H9 (cell line): ENCODE measurements at regions not wholly inside any gene's neighbourhood (a gene's known extent, or its start where the extent isn't known, plus 50 kb on each side); places are given as distances from the start of the nearest gene placed in this dataset.

ENCODE experiments used
- DNase-seq: peaks from one replicate; pipeline ENCODE4 v3.0.0-alpha.2; 2017
- H2AFZ ChIP-seq: one replicate; pipeline ENCODE4 v1.6.1; 2013; ENCODE audit warnings: mild to moderate bottlenecking, low read length, control low read depth, moderate library complexity
- H2AK5ac ChIP-seq: 2 replicates; pipeline ENCODE4 v1.6.1; 2013; ENCODE audit warnings: low read length, control low read depth, mixed read lengths; ENCODE audit not compliant: insufficient read length
- H2BK120ac ChIP-seq: one replicate; pipeline ENCODE4 v1.6.1; 2013; ENCODE audit warnings: low read depth, mild to moderate bottlenecking, low read length, control low read depth, inconsistent platforms; ENCODE audit not compliant: poor library complexity, severe bottlenecking
- H2BK12ac ChIP-seq: 2 replicates; pipeline ENCODE4 v1.6.1; 2013; ENCODE audit warnings: low read length, control low read depth, mixed read lengths, low read depth; ENCODE audit not compliant: insufficient read length
- H2BK15ac ChIP-seq: 2 replicates; pipeline ENCODE4 v1.6.1; 2013; ENCODE audit warnings: low read depth, low read length, control low read depth
- H2BK20ac ChIP-seq: one replicate; pipeline ENCODE4 v1.6.1; 2013; ENCODE audit warnings: low read depth, mild to moderate bottlenecking, low read length, control low read depth, inconsistent platforms; ENCODE audit not compliant: poor library complexity, severe bottlenecking
- H2BK5ac ChIP-seq: 2 replicates; pipeline ENCODE4 v1.6.1; 2013; ENCODE audit warnings: low read length, control low read depth, mixed read lengths; ENCODE audit not compliant: insufficient read length
- H3K14ac ChIP-seq: 2 replicates; pipeline ENCODE4 v1.6.1; 2013; ENCODE audit warnings: low read length, control low read depth; ENCODE audit not compliant: insufficient read depth
- H3K18ac ChIP-seq: 2 replicates; pipeline ENCODE4 v1.6.1; 2013; ENCODE audit warnings: low read depth, mild to moderate bottlenecking, mixed read lengths, low read length, control low read depth; ENCODE audit not compliant: insufficient read length
- H3K23ac ChIP-seq: 2 replicates; pipeline ENCODE4 v1.6.1; 2013; ENCODE audit warnings: low read length, control low read depth, mixed read lengths, low read depth; ENCODE audit not compliant: insufficient read length
- H3K23me2 ChIP-seq: 2 replicates; pipeline ENCODE4 v1.6.1; 2013; ENCODE audit warnings: low read depth, mild to moderate bottlenecking, mixed read lengths, low read length, control low read depth; ENCODE audit not compliant: insufficient read length, poor library complexity, severe bottlenecking
- H3K27ac ChIP-seq: 2 replicates; pipeline ENCODE4 v1.5.1; 2013; ENCODE audit warnings: low read length, control low read depth, mixed read lengths, low read depth; ENCODE audit not compliant: insufficient read length
- H3K27me3 ChIP-seq: 2 replicates; pipeline ENCODE4 v1.6.1; 2013; ENCODE audit warnings: low read length, control low read depth, inconsistent platforms; ENCODE audit not compliant: insufficient read depth
- H3K4ac ChIP-seq: 2 replicates; pipeline ENCODE4 v1.6.1; 2013; ENCODE audit warnings: low read depth, mild to moderate bottlenecking, control low read depth, inconsistent platforms, low read length, moderate library complexity
- H3K4me1 ChIP-seq: 2 replicates; pipeline ENCODE4 v1.6.1; 2013; ENCODE audit warnings: low read length, control low read depth, inconsistent platforms; ENCODE audit not compliant: insufficient read depth
- H3K4me2 ChIP-seq: 2 replicates; pipeline ENCODE4 v1.6.1; 2013; ENCODE audit warnings: low read length, control low read depth, mixed read lengths; ENCODE audit not compliant: insufficient read length, insufficient read depth
- H3K56ac ChIP-seq: 2 replicates; pipeline ENCODE4 v1.6.1; 2013; ENCODE audit warnings: low read depth, mild to moderate bottlenecking, mixed read lengths, low read length, control low read depth; ENCODE audit not compliant: insufficient read length
- H3K79me1 ChIP-seq: 2 replicates; pipeline ENCODE4 v1.6.1; 2013; ENCODE audit warnings: low read depth, mild to moderate bottlenecking, moderate library complexity, low read length, control low read depth, inconsistent platforms; ENCODE audit not compliant: insufficient read depth, poor library complexity, severe bottlenecking
- H3K79me2 ChIP-seq: 2 replicates; pipeline ENCODE4 v1.6.1; 2013; ENCODE audit warnings: low read length, control low read depth, inconsistent platforms; ENCODE audit not compliant: insufficient read depth
- H3K9ac ChIP-seq: 2 replicates; pipeline ENCODE4 v1.6.1; 2013; ENCODE audit warnings: low read length, control low read depth, mixed read lengths; ENCODE audit not compliant: insufficient read length; ENCODE audit errors: extremely low read depth
- H3K9me3 ChIP-seq: one replicate; pipeline ENCODE4 v1.6.1; 2013; ENCODE audit warnings: low read depth, low read length, inconsistent platforms; ENCODE audit not compliant: control insufficient read depth
- H3T11ph ChIP-seq: one replicate; pipeline ENCODE4 v1.6.1; 2013; ENCODE audit warnings: mild to moderate bottlenecking, low read length, control low read depth, inconsistent platforms
- H4K20me1 ChIP-seq: one replicate; pipeline ENCODE4 v1.6.1; 2013; ENCODE audit not compliant: control insufficient read depth, insufficient read length, insufficient read depth
- H4K5ac ChIP-seq: 2 replicates; pipeline ENCODE4 v1.6.1; 2013; ENCODE audit warnings: low read depth, mild to moderate bottlenecking, mixed read lengths, low read length, control low read depth; ENCODE audit not compliant: insufficient read length
- H4K8ac ChIP-seq: replicated peaks from 2 replicates; pipeline ENCODE4 v1.6.1; 2013; ENCODE audit warnings: low read length, control low read depth, mixed read lengths, low read depth; ENCODE audit not compliant: insufficient read length
- H4K91ac ChIP-seq: 2 replicates; pipeline ENCODE4 v1.6.1; 2013; ENCODE audit warnings: low read depth, mild to moderate bottlenecking, moderate library complexity, mixed read lengths, low read length, control low read depth; ENCODE audit not compliant: insufficient read length
- H3K27ac Mint-ChIP-seq, 3 experiments: 2 replicates in 2 of 3; 3 replicates in 1 of 3; pipeline ENCODE4 v1.8.0; 2020 to 2021; ENCODE audit warnings: mixed read lengths in 3 of 3, mild to moderate bottlenecking in 1 of 3, moderate library complexity in 1 of 3
- H3K27me3 Mint-ChIP-seq: 2 replicates; pipeline ENCODE4 v1.8.0; 2021; ENCODE audit warnings: low read depth, mild to moderate bottlenecking, moderate library complexity, mixed read lengths
- H3K36me3 Mint-ChIP-seq, 3 experiments: 2 replicates in 2 of 3; 3 replicates in 1 of 3; pipeline ENCODE4 v1.8.0; 2020 to 2021; ENCODE audit warnings: low read depth in 3 of 3, mixed read lengths in 3 of 3; ENCODE audit not compliant: insufficient read depth in 1 of 3
- H3K4me1 Mint-ChIP-seq, 2 experiments: 2 replicates each; pipeline ENCODE4 v1.8.0; 2020; ENCODE audit warnings: mixed read lengths in 2 of 2
- H3K4me3 Mint-ChIP-seq, 2 experiments: 2 replicates in 1 of 2; 3 replicates in 1 of 2; pipeline ENCODE4 v1.8.0; 2020 to 2021; ENCODE audit warnings: mild to moderate bottlenecking in 2 of 2, mixed read lengths in 2 of 2, moderate library complexity in 1 of 2
- H3K9me3 Mint-ChIP-seq, 2 experiments: 2 replicates in 1 of 2; 3 replicates in 1 of 2; pipeline ENCODE4 v1.8.0; 2020; ENCODE audit warnings: mild to moderate bottlenecking in 2 of 2, mixed read lengths in 2 of 2, moderate library complexity in 1 of 2
- WGBS: extraction: QIAGEN DNeasy Blood & Tissue Kit; methylation state at CpG from one replicate; pipeline ENCODE4 v1.1.7; 2013; ENCODE audit warnings: missing lambda C conversion rate, low lambda C conversion rate, mixed read lengths; ENCODE audit not compliant: insufficient read length; ENCODE audit errors: extremely low coverage; 5-methylcytosine and 5-hydroxymethylcytosine counted together
- TF ChIP-seq, protein P1 (sequence below): fragments of 200-600 bp; sonication (generic); conservative IDR thresholded peaks from 3 replicates; pipeline ENCODE4 v1.8.0; 2021; ENCODE audit warnings: antibody characterized with exemption, mild to moderate bottlenecking

DNA sequence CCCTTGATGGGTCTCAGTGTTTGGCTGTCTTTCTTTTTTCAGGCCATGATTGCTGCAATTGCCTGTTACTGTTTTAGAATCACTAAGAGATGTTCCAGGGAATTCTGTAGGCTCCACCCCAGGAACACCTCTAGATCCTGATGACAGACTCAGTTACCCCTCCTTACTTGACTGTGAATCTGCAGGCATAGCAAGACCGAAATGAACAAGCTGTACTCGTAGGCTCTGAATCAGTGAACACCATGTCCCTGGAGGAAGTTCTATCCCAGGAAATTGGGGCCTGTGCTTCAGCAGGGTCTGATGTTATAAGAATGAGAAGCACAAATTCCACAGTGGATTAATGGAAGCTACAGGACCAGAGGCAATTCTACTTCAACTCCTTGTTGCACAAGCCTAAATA is 148.6 kb downstream of the COPS8 start:
- Histone ChIP-seq H2BK20ac (no peak overlapping the region), H3K79me2 (no peaks in the 10 kb centered on the region), H4K20me1 (no peaks in the 10 kb centered on the region), H3K4me1 (no peaks in the 10 kb centered on the region), H3K27ac (no peak overlapping the region), H3K79me1 (no peaks in the 10 kb centered on the region), H3K23ac (no peak overlapping the region), H3K27me3 (0 out of 2 replicates have a peak, but pooled peaks cover 2% of the 10 kb centered on the region), H3K56ac (no peak overlapping the region), H3K14ac (no peak overlapping the region), H3K9me3 (no peaks in the 10 kb centered on the region), H3K18ac (no peak overlapping the region), H4K5ac (no peak overlapping the region), H3T11ph (no peak overlapping the region), H2BK15ac (no peak overlapping the region), H4K8ac (no peak overlapping the region), H3K4ac (no peak overlapping the region), H3K23me2 (no peaks in the 10 kb centered on the region), H3K9ac (no peak overlapping the region), H2AFZ (no peak overlapping the region), H2BK120ac (no peak overlapping the region), H2BK12ac (no peak overlapping the region), H4K91ac (no peak overlapping the region), H2AK5ac (no peak overlapping the region), H2BK5ac (no peak overlapping the region), H3K4me2 (no peak overlapping the region)
- TF ChIP-seq, protein P1, sequence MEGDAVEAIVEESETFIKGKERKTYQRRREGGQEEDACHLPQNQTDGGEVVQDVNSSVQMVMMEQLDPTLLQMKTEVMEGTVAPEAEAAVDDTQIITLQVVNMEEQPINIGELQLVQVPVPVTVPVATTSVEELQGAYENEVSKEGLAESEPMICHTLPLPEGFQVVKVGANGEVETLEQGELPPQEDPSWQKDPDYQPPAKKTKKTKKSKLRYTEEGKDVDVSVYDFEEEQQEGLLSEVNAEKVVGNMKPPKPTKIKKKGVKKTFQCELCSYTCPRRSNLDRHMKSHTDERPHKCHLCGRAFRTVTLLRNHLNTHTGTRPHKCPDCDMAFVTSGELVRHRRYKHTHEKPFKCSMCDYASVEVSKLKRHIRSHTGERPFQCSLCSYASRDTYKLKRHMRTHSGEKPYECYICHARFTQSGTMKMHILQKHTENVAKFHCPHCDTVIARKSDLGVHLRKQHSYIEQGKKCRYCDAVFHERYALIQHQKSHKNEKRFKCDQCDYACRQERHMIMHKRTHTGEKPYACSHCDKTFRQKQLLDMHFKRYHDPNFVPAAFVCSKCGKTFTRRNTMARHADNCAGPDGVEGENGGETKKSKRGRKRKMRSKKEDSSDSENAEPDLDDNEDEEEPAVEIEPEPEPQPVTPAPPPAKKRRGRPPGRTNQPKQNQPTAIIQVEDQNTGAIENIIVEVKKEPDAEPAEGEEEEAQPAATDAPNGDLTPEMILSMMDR: no peak
- Mint-ChIP-seq H3K36me3 (no peaks in the 10 kb centered on the region), H3K4me3 (no peak overlapping the region), H3K4me1 (no peaks in the 10 kb centered on the region), H3K27ac (no peak overlapping the region), H3K27me3 (peaks cover 4% of the 10 kb centered on the region; the same call in 1 of the 2 replicates), H3K9me3 (no peaks in the 10 kb centered on the region; a peak in 1 of 5 replicates)
- DNase-seq: no peak
- no CpG with 5 or more reads among the region's 2 CpGs for WGBS
